Esophagus mucosa (tissue), 1 donor: ENCODE measurements at regions not wholly inside any gene's neighbourhood (a gene's known extent, or its start where the extent isn't known, plus 50 kb on each side); places are given as distances from the start of the nearest gene placed in this dataset.
A peak's percentile ranks its signal among the peaks of the same experiment; 100 is the strongest.

Source experiments
- ATAC-seq: fragments of 200-7000 bp; cut with Tn5 transposase; one replicate; pipeline ENCODE4 v1.9.1; 2020
- donor health status: DM: yes; HTN: yes; CAD: no.

DNA sequence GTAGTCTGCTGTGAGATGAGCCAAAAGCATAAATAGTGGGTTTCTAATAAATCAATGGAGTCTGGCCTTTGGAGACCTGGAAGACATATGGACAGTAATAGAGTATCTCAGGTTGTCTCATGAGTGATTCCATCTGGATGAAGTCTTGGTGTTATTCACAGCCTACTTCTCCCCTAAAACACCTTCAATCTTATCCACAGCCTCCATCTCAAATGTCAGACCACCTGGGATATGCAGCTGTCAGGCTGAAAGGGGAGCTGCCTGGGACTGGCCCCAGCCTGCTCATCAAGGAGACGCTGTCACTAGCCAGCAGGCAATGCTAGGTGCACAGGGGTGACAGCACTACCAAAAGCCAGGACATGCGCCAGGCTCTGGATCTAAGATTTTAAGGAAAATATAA lies 684.0 kb upstream of the ZEB2 start:
- ATAC-seq = no peak

GRCh38 chr2:145199827-145200706 lies 680.1 kb upstream of the ZEB2 start:
- no peak for ATAC-seq

DNA sequence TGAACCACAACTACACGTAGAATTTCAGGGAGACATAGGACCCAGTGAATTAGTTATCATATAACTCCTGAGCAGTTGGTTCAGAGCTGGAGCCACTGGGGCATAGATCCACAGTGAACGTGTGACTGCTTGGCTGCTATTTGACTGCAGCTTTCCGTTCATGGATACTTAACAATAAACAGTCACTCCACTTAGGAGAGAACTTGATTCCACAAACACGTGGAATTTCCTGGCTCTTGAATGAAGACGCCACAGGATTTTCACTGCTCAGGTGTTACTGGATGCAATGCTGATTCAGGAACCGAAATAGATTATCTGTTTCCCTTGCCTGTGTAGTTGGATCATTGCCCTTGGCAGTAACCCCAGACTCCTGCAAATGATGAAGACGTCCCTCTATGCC lies 679.1 kb upstream of the ZEB2 start:
- ATAC-seq = no peak

- no peak for ATAC-seq
Observed at GRCh38 chr2:145198555-145198954, 678.6 kb upstream of the ZEB2 start.

- ATAC-seq = no peak
Observed at GRCh38 chr2:145197944-145198343, 678.0 kb upstream of the ZEB2 start.

- ATAC-seq = no peak
Observed at GRCh38 chr2:145194673-145195072, 674.8 kb upstream of the ZEB2 start.

DNA sequence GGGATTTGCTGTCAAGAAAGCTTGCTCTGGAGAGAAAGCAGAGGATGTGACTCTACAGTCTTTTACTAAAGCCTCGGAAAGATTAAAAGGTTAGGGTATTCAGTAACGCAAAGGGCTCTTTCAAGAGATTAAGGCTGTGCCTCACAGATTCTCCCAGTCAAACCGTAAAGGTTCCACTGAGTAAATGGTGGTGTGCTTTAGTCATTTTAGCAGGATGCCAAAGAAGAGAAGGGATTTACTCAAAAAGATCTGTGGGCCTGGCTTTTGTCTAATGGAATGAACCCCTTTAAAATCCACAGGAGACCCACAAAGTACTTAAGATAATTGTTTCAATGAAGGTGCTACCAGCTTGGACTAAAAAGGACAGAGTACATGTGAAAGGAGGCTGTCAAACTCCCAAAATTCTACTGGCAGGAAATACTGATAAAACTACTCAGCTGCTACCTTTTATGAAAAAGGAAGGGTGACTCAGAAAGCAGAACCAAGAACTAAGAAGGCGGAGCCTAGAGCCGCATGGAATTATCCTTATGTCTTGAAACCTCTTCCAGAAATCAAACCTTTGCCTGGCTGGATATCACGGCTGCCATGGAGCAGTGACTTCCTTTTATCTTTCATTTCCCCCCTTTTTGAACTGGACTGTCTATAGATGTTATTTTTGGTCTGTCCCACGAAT lies 670.2 kb upstream of the ZEB2 start:
- no peak for ATAC-seq

GRCh38 chr2:145186303-145186702 lies 666.4 kb upstream of the ZEB2 start:
- ATAC-seq = no peak

GRCh38 chr2:145185696-145186095 lies 665.8 kb upstream of the ZEB2 start:
- ATAC-seq = no peak

DNA sequence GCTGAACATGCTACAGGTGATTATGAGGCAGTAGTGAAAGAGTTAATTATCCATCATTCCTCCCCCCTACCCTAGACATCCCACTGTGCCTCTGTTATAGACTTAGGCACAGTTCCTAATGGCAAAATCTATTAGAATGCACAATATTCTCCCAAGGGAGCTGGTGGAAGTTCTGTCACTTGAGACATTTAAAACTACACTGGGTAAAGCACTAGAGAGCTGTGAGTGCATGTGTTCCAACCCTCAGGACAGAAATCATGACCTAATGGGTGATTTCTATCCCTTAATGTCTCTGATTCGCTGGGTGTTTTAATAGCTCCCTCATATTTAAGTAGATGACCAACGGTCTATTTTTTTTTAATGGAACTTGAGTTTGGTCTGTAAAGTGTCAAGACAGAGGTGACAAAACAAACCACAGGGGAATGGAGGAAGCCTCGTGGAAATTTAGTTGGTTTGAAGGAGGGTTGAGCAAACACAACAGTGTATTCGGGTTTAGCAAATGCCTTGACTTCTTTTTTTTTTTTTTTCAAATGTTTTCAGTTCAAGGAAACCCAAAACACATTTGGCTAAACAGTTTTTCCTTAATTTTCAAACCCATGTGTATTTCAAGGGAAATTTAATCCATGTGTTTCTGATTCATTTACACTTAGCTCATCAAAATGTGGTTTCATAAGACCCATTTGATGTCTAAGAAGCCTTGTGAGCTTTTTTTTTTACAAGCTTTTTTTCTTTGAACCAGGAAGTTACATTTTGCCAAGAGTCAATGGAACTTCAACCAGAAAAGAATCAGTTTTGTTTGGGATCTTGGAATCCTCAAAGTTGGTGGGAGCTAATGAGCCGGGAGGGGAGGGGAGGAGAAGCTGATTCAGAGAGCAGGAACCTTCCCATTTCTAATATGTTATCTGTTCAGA lies 665.1 kb upstream of the ZEB2 start:
- no peak for ATAC-seq

GRCh38 chr2:145169285-145169684 lies 649.4 kb upstream of the ZEB2 start:
- ATAC-seq = no peak

DNA sequence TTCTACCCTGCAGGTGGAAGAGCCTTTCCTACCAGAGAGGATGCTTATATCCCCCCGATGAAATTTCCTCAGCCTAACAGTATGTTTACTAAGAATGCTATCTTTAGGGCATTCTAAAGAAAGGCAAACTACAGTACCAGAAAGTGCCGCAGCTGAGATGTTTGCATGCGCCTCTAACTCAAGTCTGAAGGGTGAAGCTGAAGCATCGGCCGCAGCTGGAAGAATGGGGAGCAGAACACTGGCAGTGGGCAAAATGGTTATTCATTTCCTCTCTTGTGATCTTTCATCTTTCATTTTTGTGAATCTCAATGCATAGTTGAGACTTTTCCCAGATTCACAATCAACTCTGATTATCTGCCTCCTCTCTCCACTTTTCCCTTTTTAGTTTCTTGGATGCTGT lies 648.2 kb upstream of the ZEB2 start:
- ATAC-seq = no peak

DNA sequence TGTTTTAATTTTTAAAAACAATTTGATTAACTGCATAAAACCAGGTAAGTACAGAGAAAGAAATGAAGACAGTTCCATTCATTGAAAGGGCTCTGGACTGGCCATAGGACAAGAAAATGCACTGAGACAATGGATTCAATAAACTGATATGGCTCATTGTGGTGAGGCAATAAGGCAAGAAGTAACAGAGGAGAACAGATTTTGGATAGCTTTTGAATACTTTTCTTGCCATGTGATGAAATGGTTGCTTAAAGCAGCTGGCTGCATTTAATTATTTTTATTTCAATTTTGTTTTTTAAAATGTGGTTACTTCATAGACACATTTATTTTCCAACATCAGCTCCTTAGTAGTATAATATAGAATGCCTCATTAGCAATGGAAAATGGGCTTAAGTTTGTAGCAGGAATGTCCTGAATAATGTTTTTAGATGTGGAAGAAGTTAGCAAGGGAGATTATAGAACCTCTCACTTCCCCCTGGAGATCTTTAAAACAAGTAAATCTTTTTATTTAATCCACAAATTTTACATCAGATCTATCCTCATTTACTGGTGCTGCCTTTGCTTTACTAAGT lies 646.9 kb upstream of the ZEB2 start:
- no peak for ATAC-seq

DNA sequence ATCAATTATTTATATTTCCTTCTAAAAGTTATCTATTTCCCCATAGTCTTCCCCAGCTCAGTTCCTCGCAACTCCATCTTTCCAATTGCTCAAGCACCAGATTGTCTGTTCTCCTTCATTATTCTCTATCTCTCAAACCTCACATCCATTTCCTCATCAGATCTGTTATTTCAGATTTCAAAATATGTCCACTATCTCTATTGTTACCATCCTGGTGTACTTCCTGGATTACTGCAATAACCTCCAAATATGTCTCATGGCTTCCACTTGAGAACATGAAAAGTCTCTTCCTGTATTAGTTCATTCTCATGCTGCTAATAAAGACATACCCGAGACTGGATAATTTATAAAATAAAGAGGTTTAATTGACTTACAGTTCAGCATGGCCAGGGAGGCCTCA lies 641.7 kb upstream of the ZEB2 start:
- no peak for ATAC-seq

DNA sequence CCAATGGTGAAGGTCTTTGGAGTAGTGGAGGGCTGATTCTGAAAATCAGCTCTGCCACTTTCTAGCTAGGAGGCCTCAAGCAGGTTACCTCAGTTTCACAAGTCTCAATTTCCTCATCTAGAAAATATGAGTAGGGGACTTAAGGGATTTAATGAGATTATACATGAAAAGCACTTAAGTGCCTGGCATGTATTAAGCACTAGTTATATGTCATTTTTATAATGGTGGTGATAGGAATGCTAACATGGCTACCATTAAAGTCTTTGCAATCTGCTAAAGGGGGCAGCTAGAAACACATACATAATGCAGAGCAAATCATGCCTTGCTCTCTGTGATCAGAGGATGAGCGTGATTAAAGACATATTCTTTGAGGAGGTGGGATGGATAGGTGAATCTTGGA lies 640.9 kb upstream of the ZEB2 start:
- no peak for ATAC-seq

DNA sequence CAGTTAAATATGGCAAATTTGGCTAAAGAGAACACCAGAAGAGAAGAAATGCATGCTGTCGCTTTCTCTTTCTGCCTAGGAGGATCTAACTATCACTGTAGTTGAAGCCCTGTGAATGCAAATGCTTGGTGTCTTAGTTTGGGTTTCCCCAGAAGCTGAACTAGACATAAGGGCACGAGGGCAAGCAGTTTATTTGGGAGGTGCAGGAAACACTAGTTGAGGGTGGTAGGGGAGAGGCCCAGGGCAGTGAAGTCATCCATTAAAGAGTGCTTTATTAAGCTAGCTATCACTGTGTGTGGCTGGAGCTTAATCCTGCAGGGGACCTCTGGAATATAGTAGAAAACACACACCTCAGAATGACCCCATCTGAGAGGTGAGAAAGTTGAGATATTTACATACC lies 639.8 kb upstream of the ZEB2 start:
- ATAC-seq = no peak

DNA sequence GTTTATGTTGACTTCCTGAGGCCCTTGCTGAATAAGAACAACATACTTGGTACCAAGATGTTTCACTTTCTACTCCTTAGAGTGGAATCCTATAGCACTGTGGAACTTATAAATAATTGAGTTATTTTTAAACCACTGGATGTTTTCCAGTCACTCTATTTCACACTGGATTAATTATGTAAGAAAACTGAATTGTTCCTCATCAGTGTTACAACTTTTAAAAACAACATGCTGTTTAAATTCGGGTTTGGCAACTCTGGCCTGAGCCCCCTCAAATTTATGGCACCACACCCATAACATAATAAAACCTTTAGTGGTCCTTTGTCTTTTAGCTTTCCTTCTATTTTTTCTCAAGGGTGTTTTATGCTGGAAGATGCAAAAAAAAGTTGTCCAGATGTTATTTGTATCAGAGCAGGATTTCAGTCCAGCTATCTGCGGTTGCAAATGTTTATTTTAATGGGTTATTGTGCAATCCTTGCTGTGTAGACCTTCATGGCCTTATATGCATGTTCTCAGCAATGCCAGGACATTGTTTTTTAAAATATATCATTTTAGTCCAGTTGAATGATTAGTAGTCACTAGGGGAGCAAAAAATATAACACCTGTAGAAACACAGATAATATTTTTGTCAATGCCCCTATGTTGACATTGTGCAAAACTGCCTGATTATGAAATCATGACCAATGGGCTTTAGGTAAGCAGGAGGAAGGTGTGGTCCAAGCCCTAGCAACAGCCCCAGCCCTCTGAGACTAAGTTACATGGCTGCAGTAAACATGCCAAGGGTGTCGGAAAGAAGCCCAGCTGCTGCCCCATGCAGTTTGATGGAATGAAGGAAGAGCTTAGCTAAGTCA lies 638.0 kb upstream of the ZEB2 start:
- peak; percentile 81 for ATAC-seq

DNA sequence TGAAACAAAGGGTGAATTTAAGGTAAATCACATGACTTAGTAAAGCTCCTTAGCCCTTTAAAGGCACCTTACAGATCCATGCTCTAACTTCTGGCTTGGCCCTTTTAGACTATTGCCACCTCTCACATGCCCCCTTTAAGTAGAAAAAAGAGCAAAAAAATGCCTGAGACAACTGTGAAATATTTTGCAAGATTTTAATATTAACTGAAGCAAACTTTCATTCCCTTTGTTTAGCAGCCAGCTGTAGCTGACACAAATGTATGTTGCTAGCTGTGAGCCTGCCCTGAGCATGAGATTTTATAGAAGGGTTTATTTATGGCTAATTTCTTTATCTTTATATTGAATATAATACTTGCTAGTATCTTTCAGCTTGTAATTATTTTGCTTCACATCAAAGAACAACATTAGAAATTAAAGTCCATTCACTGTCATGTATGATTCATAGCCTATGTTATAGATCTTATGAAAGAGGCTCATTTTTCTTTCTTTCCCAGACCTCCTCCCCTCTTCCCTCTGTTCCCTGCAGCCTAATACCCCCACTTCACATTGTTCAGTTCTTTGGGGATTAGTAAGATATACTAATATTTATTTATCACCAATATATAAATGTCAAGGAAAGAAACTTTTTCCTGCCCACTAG lies 637.2 kb upstream of the ZEB2 start:
- ATAC-seq = no peak

- no peak for ATAC-seq
Observed at GRCh38 chr2:145156199-145156598, 636.3 kb upstream of the ZEB2 start.

GRCh38 chr2:145155196-145155595 lies 635.3 kb upstream of the ZEB2 start:
- no peak for ATAC-seq

GRCh38 chr2:145154731-145155130 lies 634.8 kb upstream of the ZEB2 start:
- no peak for ATAC-seq
